GM21717 (cell line): ENCODE measurements at regions not wholly inside any gene's neighbourhood (a gene's known extent, or its start where the extent isn't known, plus 50 kb on each side); places are given as distances from the start of the nearest gene placed in this dataset.
"Not testable (repeated sequence)": the region's sequence is repeated elsewhere in the genome, so short reads cannot be mapped to it uniquely, and the experiment has no call there.

ENCODE experiments used
- ATAC-seq: cut with Tn5 transposase; IDR thresholded peaks from one replicate; pipeline ENCODE4 v1.9.1; 2021; ENCODE audit warnings: mild to moderate bottlenecking, moderate library complexity; ENCODE audit not compliant: unreplicated experiment

DNA sequence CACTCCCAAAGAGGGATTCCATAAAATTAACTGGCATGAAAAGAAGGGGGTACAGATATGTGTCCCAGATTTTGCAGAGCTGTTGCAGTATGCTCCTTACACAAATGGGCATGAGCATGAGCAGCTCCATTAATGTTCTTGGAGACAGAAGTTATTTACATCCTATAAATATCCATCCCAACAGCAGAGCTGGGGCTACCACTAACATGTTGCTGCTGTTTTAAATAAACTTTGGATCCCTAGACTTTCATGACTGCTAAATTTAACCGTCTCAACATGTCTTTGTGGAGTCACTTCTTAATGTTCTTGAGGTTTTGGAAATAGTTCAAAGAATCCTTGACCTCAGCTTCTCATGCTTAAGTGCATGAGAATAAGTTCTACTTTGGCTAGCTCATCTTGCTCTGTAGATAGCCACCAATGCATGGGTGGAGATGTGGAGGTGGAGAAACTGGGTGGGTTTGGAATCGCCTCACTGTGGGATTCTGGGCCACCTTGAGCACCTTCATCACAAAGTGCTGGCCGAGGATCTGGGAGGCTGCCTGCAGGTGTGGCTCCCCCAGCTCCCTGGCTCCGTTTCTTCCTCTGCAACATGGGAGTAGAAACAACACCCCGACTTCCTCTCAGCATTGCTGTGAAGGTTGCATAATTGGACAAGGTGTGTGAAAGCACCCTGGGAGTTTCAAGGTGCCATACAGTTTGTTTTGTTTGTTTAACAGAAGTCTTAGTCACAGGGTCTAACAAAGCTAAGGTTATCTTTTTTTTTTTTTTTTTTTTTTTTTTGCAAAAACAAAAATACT lies 307.2 kb downstream of the MYCN start:
- no peak for ATAC-seq

DNA sequence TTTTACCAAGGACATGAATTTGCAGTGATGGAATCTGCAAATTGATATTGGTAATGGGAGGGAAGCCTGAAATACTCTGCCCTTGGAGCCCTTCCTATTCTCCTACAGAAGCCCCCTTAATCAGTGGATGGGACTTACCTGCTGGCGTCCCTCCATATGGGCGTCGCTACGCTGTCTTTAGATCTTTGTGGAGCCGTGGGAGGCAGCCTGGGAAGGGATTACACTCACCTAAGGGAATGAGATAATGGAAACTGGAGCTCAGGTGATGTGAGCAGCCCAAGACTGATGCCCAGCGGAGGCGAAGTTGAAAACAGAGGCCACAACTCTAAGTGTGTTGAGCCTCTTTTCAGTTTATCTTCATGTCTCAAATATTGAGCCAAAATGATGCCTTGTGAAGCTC lies 306.6 kb downstream of the MYCN start:
- no peak for ATAC-seq

DNA sequence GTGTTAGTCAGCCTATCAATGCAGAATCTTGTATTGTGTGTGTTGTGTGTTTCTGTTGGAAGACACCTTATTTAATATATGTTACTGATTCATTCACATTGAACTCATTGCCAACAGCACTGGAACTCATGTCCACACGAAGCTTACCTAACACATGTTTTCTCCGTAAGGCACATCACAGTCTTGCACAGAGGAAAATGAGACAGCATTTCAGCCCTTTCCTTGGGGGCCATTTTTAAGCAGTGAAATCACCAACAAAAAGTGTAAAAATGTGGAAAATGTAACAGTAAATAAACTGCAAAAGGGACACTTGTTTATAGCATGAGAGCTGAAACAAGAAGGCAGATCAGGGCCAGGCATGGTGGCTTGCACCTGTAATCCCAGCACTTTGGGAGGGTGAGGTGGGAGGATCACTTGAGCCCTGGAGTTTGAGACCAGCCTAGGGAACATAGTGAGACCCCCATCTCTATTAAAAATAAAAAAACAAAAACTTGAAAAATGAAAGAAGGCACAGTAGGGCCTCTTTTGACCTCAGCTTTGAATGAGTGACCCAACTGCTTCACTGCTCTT lies 306.0 kb downstream of the MYCN start:
- ATAC-seq = no peak

DNA sequence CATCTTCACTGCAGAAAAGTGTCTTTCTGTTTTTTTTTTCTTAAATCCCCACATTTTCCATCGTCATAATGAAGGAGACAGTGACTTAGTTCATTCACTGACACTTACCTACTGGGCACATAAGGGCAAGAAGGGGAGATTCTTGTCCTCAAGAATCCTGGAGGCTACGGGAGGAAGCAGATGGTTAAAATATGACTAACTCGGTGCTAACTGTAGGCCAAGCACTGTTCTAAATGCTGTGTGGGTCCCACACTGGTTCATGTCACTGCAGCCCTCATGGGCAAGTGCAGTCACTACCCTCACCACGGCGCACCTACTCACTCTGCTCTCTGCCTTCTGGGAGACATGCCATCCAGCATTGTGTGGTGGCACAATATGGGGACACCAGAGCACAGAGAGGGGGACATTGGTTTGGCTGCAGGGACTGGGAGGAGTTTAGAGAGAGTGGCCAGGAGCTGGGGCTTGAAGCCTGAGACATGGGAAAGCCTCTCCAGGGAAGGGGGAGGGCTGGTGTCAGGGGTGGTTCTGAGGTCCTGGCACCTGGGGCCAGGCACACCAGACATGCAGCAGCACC lies 305.2 kb downstream of the MYCN start:
- no peak for ATAC-seq

DNA sequence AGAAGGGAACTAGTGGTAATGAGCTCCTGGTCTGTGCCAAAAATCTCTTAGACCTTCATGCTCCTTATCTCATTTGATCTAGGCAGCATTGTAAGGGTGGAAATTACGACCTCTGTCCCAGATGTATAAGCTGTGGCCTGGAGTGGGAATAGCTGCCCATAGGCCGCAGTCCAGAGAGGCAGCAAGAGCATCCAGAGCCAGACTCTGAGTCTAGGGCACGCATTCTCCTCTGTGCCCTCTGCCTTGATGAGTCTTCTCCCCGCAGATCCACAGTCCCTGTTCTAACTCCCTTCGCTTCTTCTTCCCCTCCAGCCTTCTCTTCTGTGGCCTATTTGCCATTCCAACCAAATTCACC lies 304.6 kb downstream of the MYCN start:
- no peak for ATAC-seq

DNA sequence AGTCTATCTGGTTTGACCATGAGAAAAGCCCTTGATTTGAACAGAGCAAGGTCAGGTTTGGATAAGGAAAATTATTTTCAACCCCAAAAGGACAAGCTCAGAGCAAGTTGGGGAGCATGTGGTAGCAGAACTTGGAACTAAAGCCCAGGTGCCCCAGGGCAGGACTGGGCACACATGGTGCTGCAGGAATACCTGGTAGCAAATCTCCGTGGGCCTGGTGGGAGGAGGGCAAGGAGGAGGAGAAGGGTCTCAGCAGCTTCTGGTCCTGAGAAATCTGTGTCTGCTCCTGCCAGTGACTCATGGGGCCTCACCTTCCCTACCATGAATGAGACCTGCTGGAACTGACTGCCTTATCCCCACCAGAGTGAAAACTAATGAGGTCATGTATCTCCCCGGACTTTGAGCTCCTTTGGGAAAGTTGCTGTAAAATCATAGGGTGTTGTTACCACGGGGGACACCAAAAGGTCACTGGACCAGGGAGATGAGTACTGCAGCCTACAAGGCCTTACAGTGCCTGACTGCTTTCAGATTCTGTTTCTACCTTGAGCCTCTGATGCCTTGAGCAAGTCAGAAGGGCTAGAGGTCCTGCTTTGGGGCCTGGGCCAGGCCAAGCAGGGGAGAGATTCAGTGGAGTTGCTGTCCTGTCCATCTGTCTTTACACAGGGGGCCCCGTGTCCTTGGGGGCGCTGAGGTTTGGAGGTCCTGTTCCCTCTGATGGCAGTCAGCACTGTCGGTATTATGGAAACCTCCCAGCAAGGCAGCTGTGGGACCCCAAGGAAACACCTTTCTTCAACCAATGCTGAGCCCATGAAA lies 304.0 kb downstream of the MYCN start:
- no peak for ATAC-seq

DNA sequence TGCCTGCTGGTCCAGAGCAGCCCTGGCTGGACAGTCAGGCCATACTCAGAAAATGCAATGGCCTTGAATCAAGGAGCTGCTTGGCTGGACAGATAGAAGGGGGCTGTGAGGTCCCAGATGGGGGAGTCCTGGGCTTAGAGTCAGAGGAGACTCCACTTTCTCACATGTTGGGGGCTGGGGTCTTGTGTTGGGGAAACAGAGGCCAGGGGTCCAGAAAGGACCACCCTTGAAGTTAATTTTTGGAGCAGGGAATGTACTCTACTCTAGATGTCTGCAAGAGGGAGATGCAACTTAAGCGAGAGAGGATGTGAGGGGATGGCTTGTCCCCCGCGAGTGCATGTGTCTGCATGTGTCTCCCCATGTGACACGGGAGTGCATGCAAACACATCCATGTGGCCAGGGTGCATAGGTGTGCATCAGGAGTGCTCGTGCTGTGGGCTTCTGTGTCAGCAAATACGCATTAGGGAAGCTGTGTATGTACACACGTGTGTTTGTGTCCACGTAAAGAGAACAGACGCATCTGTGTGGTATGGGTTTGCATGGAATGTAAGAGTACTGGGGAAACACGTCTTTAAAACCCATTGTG lies 303.2 kb downstream of the MYCN start:
- ATAC-seq = no peak

DNA sequence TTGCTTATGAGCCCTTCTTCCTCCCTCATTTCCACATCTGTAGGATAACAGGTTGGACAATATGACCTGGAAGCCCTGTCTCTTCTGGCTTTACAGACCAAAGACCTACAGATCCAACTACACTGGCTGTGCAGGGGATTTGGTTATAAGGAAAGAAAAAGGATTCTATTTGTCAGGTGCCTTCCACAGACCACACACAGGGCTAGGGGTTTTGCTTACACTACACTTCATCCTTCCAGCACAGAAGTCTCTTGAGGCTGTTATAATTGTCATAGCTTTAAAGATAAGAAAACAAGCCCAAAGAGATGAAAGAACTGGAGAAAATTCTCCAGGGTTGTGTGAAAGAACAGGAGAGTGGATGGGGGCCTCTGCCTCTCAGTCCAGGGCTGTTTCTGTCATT lies 302.6 kb downstream of the MYCN start:
- ATAC-seq = no peak

DNA sequence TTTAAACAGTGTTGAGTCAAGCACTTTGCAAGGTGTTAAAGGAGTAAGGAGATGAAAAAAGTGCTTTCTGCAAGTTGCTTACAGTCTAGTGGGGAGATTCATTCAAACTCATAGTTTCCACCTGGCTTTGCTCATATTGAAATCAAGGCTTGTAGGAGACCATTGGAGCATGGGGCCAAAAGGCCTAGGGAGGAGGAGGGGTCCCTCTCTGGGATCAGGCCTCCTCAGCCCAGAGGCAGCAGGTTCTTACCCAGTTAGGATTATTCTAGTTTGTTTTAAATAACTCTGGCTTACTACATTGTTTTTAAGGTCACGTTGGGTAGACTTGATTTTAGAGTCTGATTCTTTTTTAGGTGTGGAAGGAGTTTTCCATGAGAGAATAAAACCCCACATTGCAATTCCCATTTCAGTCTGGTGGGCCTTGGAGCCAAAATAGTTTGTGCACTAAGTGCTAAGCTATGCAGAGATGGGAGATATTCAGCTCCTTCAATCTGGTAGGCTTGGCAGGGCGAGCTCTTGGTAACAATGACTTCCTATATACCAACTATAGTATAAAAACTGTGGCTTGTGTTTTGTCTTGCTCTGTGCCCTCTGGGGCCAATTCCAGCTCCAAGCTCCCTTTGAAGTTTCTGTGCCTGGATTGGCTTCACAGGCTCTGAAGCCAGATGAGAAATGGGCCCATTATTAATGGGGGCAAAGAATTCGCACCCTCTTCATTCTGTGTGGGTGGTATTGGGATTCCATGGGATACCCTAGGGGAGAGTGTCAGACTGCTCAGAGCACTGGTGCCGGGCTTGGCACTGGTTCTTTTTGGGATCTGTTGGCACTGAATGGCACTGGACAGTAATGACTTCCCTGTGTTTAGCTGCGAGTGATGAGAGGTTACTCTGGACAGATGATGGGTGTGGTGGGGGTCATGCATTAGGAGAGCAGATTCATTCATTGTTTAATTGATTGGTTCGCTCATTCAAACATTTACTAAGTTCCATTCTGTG lies 301.1 kb downstream of the MYCN start:
- ATAC-seq = no peak

DNA sequence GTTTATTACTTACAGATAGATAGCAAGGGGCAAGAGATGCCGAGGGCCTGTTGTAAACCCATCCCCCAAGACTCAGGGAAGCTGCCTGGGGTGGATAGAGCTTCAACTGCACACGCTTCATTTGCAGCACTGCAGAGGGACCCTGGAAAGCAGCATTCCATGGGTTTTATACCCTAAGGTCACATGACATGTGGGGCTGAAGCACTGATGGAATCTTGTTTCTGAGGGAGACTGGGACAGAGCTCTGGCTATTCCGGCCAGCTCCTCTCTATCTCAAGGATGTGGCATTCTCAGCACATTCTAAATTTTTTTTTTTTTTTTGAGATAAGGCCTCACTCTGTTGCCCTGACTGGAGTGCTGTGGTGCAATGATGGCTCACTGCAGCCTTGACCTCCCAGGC lies 300.1 kb downstream of the MYCN start:
- ATAC-seq = no peak

DNA sequence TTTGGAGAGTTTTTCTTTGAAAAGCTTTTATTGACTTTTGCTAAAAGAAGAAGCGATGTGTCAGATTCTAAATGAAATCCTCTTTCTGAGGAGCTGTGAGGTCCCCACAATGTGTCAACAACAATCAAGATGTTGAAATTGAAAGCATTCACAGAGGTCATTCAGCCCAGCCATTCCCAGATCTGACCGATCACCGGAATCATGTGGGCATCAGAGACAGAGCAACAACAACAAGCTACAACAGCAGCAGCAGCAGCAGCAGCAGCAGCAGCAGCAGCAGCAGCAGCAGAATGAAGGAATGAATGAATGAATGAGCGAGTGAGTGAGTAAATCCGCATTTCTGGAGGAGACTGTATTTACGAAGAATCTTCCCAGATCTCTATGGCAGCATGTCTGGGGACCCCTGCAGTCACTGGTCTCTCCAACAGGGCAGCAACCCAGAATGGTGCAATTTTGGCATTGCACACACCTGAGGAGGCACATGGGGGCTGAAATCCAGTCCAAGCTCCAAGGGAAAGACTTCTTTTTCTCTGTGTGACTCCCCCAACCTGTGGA lies 299.0 kb downstream of the MYCN start:
- ATAC-seq = no peak

DNA sequence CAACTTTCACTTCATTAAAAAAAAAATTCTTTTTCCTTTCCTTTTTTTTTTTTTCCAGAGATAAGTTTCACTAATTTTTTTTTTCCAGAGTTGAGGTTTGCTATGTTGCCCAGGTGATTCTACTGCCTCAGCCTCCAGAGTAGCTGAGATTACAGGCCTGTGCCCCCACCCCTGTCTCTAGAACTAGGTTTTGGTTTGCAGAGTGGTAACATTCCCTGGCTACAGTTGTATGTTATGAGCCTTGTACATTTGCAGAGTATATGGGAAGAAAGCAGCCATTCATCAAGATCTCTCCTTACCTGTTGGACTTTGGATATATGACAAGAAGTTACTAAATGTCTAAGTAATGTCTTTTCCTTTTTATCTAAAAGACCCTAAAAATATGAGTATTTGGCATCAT lies 298.4 kb downstream of the MYCN start:
- ATAC-seq = no peak

DNA sequence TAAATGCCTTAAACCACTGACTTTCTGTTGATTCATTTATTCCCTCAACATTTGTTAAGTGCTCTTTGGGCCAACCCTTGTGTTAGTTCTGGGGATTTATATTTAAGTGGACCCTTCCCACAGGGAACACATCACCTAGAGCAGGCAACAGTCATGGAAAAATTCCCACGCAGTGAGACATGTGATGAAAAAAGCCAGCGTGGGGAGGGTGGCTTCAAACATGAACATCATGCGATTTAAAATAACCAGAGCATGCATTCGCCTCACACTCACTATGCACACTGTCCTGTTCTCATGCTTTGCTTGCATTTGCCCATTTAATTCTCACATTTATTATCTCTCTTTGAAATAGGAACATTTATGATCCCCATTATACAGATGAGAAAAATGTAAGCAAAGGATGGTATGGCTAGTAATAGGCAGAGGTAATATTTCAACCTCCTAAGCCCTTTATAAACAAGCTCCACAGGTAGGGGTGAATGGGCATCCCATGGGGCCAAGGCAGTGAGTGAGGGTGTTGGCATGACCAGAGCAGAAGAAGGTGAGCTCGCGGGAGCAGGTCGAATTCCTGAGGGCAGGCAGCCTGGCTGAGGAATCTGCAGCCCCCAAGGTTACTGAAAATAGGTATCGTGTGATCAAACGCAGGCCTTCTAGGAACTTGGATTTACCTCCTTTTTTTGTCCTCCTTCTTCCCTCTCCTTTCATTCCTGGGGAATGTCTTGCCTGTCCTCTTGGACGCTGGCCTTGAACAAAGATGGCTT lies 297.8 kb downstream of the MYCN start:
- no peak for ATAC-seq

DNA sequence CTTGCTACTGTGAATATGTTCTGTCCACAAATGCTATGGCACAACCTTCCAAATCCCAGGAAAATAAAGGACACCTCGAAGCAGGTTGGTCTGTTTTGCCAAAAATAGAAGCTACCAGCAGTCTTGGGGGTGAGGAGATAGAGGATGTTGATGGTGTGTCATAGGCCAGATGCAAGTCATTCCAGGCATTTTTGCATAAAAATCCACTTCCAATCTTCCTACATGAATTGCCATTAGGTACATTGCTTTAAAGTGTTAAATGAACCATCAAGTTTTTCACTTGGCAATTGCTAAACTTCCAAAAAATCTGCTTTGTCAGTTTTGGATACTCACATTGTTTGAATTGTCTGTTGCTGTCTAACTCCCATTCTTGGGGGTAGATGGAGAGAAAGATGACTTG lies 295.4 kb downstream of the MYCN start:
- no peak for ATAC-seq

DNA sequence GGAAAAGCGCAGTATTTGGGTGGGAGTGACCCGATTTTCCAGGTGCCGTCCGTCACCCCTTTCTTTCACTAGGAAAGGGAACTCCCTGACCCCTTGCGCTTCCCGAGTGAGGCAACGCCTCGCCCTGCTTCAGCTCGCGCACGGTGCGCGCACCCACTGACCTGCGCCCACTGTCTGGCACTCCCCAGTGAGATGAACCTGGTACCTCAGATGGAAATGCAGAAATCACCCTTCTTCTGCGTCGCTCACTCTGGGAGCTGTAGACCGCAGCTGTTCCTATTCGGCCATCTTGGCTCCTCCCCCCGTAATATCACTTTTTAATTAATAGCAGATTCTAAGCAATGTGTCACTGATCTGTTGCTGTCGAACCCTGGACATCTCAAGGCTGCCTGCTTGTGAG lies 294.9 kb downstream of the MYCN start:
- not testable (repeated sequence) for ATAC-seq

DNA sequence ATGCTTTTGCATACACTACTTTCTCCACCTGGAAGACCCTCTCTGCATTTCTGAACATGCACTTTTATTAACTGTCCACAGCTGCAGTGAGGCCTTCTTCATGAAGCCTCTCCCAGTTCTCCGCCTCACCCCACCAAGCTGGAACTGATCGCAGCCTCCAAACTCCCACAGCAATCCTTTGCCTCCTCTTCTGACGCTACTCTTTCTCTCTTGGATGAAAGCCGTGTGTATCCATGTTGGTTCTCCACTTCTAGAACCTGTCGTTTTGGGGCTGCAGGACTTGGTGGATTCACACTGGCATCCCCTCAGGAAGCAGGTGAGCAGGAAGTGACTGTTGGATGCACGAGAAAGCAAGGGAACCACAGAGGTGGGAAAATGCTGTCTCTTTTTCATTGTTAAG lies 288.6 kb downstream of the MYCN start:
- ATAC-seq = no peak

DNA sequence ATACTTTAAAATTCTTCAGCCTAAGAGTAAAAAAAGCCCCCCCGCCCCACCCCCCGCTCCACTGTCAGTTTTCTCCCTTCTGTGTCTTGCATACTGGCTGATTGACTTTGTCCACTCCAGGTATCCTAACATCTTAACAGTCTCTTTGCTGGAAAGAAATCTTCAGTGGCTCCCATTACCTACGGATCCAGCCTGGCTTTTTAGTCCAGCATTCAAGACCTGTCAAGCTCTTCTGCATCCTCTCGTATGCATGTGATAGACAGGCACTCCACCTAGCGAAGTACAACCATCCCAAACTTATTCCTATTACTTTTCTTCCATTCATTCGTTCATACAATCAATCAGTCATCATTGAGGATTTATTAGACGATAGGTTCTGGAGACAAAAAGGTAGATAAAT lies 288.1 kb downstream of the MYCN start:
- no peak for ATAC-seq

DNA sequence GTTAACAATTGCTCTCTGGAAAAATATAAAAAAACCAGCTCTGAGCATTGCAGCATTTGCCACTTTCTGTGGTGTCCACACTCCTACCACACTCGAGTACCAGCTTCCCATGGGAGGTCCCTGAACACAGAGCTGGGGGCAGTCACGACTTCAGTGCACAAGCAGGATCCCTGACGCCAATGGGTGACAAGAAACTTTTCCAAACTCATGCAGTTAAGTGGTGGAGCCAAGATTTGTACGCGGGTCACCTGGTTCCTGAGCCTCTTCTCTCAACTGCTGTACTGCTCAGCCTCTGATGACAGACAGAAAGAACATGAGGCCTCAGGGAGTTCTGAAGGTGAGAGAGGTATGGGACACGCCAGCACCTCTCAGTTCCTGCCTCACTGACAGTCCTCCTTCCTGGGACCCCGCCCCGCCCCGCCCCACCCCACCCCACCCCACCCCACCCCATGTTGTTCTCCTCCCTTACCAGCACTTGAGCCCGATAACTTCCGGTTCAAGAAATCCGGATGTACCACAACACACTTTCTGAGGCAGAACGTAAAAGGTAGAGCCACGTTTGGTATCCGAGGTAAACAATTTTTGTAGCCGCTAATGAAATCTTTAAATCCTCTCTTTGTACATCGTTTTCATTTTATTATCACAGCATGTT lies 287.6 kb downstream of the MYCN start:
- ATAC-seq = no peak
